Keratinocyte (primary cell): ENCODE measurements at regions not wholly inside any gene's neighbourhood (a gene's known extent, or its start where the extent isn't known, plus 50 kb on each side); places are given as distances from the start of the nearest gene placed in this dataset.

Experiments
- DNase-seq: peaks from one replicate; pipeline ENCODE4 v3.0.0-alpha.2; 2011; ENCODE audit warnings: low read depth, missing footprints, low spot score
- FAIRE-seq: peaks from 2 replicates; lab custom pipeline; 2011; peaks lifted over from hg19 to GRCh38; lab: Jason Lieb, UNC
- H2AFZ ChIP-seq: 2 replicates; pipeline ENCODE4 v1.6.0; 2012; ENCODE audit warnings: low read length, control low read depth, inconsistent platforms; ENCODE audit not compliant: control insufficient read depth
- H3K27ac ChIP-seq: 2 replicates; pipeline ENCODE4 v1.5.1; 2011; ENCODE audit warnings: low read length; ENCODE audit not compliant: control insufficient read depth, insufficient read depth
- H3K27me3 ChIP-seq: 3 replicates; pipeline ENCODE4 v1.6.0; 2011; ENCODE audit warnings: low read length; ENCODE audit not compliant: control insufficient read depth, insufficient read depth; ENCODE audit errors: extremely low read depth
- H3K36me3 ChIP-seq, 2 experiments: 2 replicates in 1 of 2; 3 replicates in 1 of 2; pipeline ENCODE4 v1.5.1; 2011; ENCODE audit warnings: low read length in 2 of 2, mild to moderate bottlenecking in 1 of 2; ENCODE audit not compliant: control insufficient read depth in 2 of 2, insufficient read depth in 2 of 2; ENCODE audit errors: extremely low read depth in 1 of 2
- H3K4me1 ChIP-seq: 3 replicates; pipeline ENCODE4 v1.5.1; 2011; ENCODE audit warnings: low read length; ENCODE audit not compliant: control insufficient read depth, insufficient read depth; ENCODE audit errors: extremely low read depth
- H3K4me2 ChIP-seq: 3 replicates; pipeline ENCODE4 v1.6.0; 2011; ENCODE audit warnings: low read depth, low read length; ENCODE audit not compliant: control insufficient read depth, insufficient read depth; ENCODE audit errors: extremely low read depth
- H3K4me3 ChIP-seq, 3 experiments: fragments of 200-600 bp in 1 of 3; sonication (generic) in 1 of 3; 2 replicates in 2 of 3; 3 replicates in 1 of 3; pipeline ENCODE4 v1.5.1; 2011 to 2016; ENCODE audit warnings: low read length in 3 of 3, mild to moderate bottlenecking in 3 of 3, control low read depth in 2 of 3, inconsistent platforms in 1 of 3, low read depth in 1 of 3, mixed read lengths in 1 of 3, mixed run types in 1 of 3, moderate library complexity in 1 of 3; ENCODE audit not compliant: control insufficient read depth in 2 of 3, insufficient read depth in 2 of 3; ENCODE audit errors: extremely low read depth in 1 of 3
- H3K79me2 ChIP-seq: 2 replicates; pipeline ENCODE4 v1.6.0; 2012; ENCODE audit warnings: low read length; ENCODE audit not compliant: control insufficient read depth, insufficient read depth
- H3K9ac ChIP-seq: 3 replicates; pipeline ENCODE4 v1.6.0; 2011; ENCODE audit warnings: low read length; ENCODE audit not compliant: control insufficient read depth, insufficient read depth; ENCODE audit errors: extremely low read depth
- H3K9me1 ChIP-seq: 3 replicates; pipeline ENCODE4 v1.6.0; 2011; ENCODE audit warnings: low read length; ENCODE audit not compliant: control insufficient read depth, insufficient read depth; ENCODE audit errors: extremely low read depth
- H3K9me3 ChIP-seq: 2 replicates; pipeline ENCODE4 v1.5.1; 2012; ENCODE audit warnings: low read depth, low read length; ENCODE audit not compliant: control insufficient read depth
- H4K20me1 ChIP-seq: 3 replicates; pipeline ENCODE4 v1.6.0; 2011; ENCODE audit warnings: low read length; ENCODE audit not compliant: control insufficient read depth, insufficient read depth; ENCODE audit errors: extremely low read depth
- EZH2 ChIP-seq: IDR thresholded peaks from one replicate; pipeline ENCODE4 v1.6.1; 2012; ENCODE audit warnings: inconsistent platforms, mild to moderate bottlenecking, low read length, moderate library complexity
- dilution Hi-C: fragments of 300-500 bp; cut with MboI; formaldehyde crosslinking; loops from one replicate; pipeline ENCODE4 v1.7.0; 2020; ENCODE audit warnings: low sequenced_read_pairs; ENCODE audit not compliant: extremely low pct_ligation_motif_present
- TF ChIP-seq, protein P1 (sequence below), 3 experiments: IDR thresholded peaks in 1 of 3; conservative IDR thresholded peaks in 1 of 3; optimal IDR thresholded peaks in 1 of 3; 2 replicates in 2 of 3; 3 replicates in 1 of 3; pipeline versions ENCODE3 to v1.5.1; 2011; ENCODE audit warnings: low read length in 3 of 3, mild to moderate bottlenecking in 3 of 3, moderate library complexity in 2 of 3, control low read depth in 1 of 3, inconsistent platforms in 1 of 3; ENCODE audit not compliant: insufficient read depth in 2 of 3; ENCODE audit errors: extremely low read depth in 1 of 3

DNA sequence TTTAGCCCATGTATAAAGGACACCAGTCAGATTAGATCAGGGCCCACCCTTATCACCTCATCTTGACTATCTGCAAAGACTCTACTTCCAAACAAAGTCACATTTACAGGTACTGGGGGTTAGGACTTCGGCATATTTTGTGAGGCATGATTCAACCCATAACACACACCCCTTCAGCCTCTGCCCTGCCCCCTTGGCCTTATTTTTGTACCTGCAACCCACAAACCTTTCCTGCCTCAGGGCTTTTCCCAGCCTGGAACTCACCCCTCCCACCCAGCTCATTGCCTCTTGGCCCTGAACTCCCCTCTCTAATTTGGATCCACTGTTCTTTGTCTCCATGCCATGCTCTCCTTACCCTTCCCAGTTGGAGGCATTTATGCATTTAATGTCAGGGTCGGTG lies 1116.9 kb downstream of the TBC1D22A start:
- no peak for DNase-seq
- dilution Hi-C loops: no loop called here
- no peak overlapping the region for H2AFZ ChIP-seq
- no peak overlapping the region for H3K9ac ChIP-seq
- TF ChIP-seq EZH2: no peak
- TF ChIP-seq, protein P1, sequence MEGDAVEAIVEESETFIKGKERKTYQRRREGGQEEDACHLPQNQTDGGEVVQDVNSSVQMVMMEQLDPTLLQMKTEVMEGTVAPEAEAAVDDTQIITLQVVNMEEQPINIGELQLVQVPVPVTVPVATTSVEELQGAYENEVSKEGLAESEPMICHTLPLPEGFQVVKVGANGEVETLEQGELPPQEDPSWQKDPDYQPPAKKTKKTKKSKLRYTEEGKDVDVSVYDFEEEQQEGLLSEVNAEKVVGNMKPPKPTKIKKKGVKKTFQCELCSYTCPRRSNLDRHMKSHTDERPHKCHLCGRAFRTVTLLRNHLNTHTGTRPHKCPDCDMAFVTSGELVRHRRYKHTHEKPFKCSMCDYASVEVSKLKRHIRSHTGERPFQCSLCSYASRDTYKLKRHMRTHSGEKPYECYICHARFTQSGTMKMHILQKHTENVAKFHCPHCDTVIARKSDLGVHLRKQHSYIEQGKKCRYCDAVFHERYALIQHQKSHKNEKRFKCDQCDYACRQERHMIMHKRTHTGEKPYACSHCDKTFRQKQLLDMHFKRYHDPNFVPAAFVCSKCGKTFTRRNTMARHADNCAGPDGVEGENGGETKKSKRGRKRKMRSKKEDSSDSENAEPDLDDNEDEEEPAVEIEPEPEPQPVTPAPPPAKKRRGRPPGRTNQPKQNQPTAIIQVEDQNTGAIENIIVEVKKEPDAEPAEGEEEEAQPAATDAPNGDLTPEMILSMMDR (optimal IDR thresholded peaks at IDR 0.05 in 1 of 3, IDR thresholded peaks at IDR 0.05 in 1 of 3, conservative IDR thresholded peaks at IDR 0.05 in 1 of 3; ENCODE audit: extremely low read depth in 1 of 3, insufficient read depth in 2 of 3, low read length in 3 of 3): no peak
- FAIRE-seq: no peak
- H3K9me1 ChIP-seq: no peaks in the 10 kb centered on the region
- no peaks in the 10 kb centered on the region for H3K27me3 ChIP-seq
- no peaks in the 10 kb centered on the region for H3K79me2 ChIP-seq
- no peaks in the 10 kb centered on the region for H4K20me1 ChIP-seq
- peaks cover 3% of the 10 kb centered on the region for H3K4me1 ChIP-seq
- no peak overlapping the region for H3K4me3 ChIP-seq
- no peak overlapping the region for H3K27ac ChIP-seq
- no peaks in the 10 kb centered on the region for H3K9me3 ChIP-seq
- no peak overlapping the region for H3K4me2 ChIP-seq
- no peaks in the 10 kb centered on the region for H3K36me3 ChIP-seq

DNA sequence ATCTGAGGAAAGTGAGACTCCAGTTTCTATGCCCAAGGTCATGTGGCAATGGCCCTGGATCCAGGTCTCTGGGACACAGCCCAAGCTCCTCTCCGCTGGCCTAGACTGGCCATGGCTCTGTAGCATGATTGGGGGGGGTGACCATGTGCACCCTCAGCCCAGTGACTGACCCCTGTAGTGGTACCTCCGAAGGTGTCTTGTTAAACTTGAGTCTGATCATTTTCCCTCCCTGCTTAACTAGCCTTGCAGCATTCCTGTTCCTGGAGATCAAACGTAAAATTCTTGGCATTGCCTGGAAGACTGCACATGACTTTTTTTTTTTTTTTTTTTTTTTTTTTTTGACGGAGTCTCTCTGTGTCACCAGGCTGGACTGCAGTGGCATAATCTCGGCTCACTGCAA lies 1116.0 kb downstream of the TBC1D22A start:
- Histone ChIP-seq H3K27ac (no peak overlapping the region), H4K20me1 (no peaks in the 10 kb centered on the region), H3K9me3 (no peaks in the 10 kb centered on the region), H3K4me2 (no peak overlapping the region), H3K4me3 (no peak overlapping the region), H3K27me3 (no peaks in the 10 kb centered on the region), H3K4me1 (peaks cover 3% of the 10 kb centered on the region), H3K9me1 (no peaks in the 10 kb centered on the region), H2AFZ (no peak overlapping the region), H3K79me2 (no peaks in the 10 kb centered on the region), H3K9ac (no peak overlapping the region), H3K36me3 (no peaks in the 10 kb centered on the region)
- no peak for DNase-seq
- no peak for FAIRE-seq
- dilution Hi-C loops: no loop called here
- TF ChIP-seq, protein P1 (optimal IDR thresholded peaks at IDR 0.05 in 1 of 3, IDR thresholded peaks at IDR 0.05 in 1 of 3, conservative IDR thresholded peaks at IDR 0.05 in 1 of 3; ENCODE audit: extremely low read depth in 1 of 3, insufficient read depth in 2 of 3, low read length in 3 of 3): no peak
- no peak for TF ChIP-seq EZH2
